Renal pelvis (tissue), 1 donor: ENCODE measurements at regions not wholly inside any gene's neighbourhood (a gene's known extent, or its start where the extent isn't known, plus 50 kb on each side); places are given as distances from the start of the nearest gene placed in this dataset.

Experiments used
- DNase-seq: peaks from one replicate; pipeline ENCODE4 v3.0.0-alpha.2; 2013

GRCh38 chr12:126684703-126685102, 1582.3 kb upstream of the TMEM132C start:
- no peak for DNase-seq

GRCh38 chr12:126685636-126686035, 1581.3 kb upstream of the TMEM132C start:
- DNase-seq: no peak

- no peak for DNase-seq
Measured at GRCh38 chr12:126688556-126688955, 1578.4 kb upstream of the TMEM132C start.

- no peak for DNase-seq
Measured at GRCh38 chr12:126700096-126700495, 1566.9 kb upstream of the TMEM132C start.

- DNase-seq: no peak
Measured at GRCh38 chr12:126704609-126705008, 1562.4 kb upstream of the TMEM132C start.

GRCh38 chr12:126706300-126706699, 1560.7 kb upstream of the TMEM132C start:
- no peak for DNase-seq

- no peak for DNase-seq
Measured at GRCh38 chr12:126708492-126708896, 1558.5 kb upstream of the TMEM132C start.

- no peak for DNase-seq
Measured at GRCh38 chr12:126718365-126718764, 1548.6 kb upstream of the TMEM132C start.

GRCh38 chr12:126719912-126720705, 1546.9 kb upstream of the TMEM132C start:
- DNase-seq: no peak

GRCh38 chr12:126726481-126727217, 1540.3 kb upstream of the TMEM132C start:
- no peak for DNase-seq

- DNase-seq: no peak
Measured at GRCh38 chr12:126727218-126728075, 1539.5 kb upstream of the TMEM132C start.

- no peak for DNase-seq
Measured at GRCh38 chr12:126734296-126734695, 1532.7 kb upstream of the TMEM132C start.

GRCh38 chr12:126734710-126735109, 1532.3 kb upstream of the TMEM132C start:
- no peak for DNase-seq

- no peak for DNase-seq
Measured at GRCh38 chr12:126741536-126742240, 1525.3 kb upstream of the TMEM132C start.

- DNase-seq: no peak
Measured at GRCh38 chr12:126742241-126742641, 1524.7 kb upstream of the TMEM132C start.

GRCh38 chr12:126747530-126748149, 1519.3 kb upstream of the TMEM132C start:
- peak; percentile 11 for DNase-seq

GRCh38 chr12:126752021-126752420, 1514.9 kb upstream of the TMEM132C start:
- DNase-seq: no peak

- no peak for DNase-seq
Measured at GRCh38 chr12:126757326-126757725, 1509.6 kb upstream of the TMEM132C start.

GRCh38 chr12:126760092-126760491, 1506.9 kb upstream of the TMEM132C start:
- DNase-seq: no peak

- no peak for DNase-seq
Measured at GRCh38 chr12:126761420-126761819, 1505.5 kb upstream of the TMEM132C start.

GRCh38 chr12:126762150-126762549, 1504.8 kb upstream of the TMEM132C start:
- DNase-seq: no peak
